MM.1S (cell line): ENCODE measurements at regions not wholly inside any gene's neighbourhood (a gene's known extent, or its start where the extent isn't known, plus 50 kb on each side); places are given as distances from the start of the nearest gene placed in this dataset.

Experiments
- EZH2 ChIP-seq: fragments of 300-600 bp; sonication (generic); optimal IDR thresholded peaks from 2 replicates; pipeline ENCODE3; 2017; ENCODE audit warnings: low read depth, mild to moderate bottlenecking, antibody characterized with exemption, low read length, mixed read lengths
- EZH2phosphoT487 ChIP-seq: fragments of 300-600 bp; sonication (generic); IDR thresholded peaks from 2 replicates; pipeline ENCODE4 v1.6.1; 2018; ENCODE audit warnings: antibody characterized with exemption, low read length
- TF ChIP-seq, protein P1 (sequence below): fragments of 300-600 bp; sonication (generic); IDR thresholded peaks from 2 replicates; pipeline ENCODE4 v1.5.1; 2016; ENCODE audit warnings: antibody characterized with exemption, low read length, mixed read lengths

DNA sequence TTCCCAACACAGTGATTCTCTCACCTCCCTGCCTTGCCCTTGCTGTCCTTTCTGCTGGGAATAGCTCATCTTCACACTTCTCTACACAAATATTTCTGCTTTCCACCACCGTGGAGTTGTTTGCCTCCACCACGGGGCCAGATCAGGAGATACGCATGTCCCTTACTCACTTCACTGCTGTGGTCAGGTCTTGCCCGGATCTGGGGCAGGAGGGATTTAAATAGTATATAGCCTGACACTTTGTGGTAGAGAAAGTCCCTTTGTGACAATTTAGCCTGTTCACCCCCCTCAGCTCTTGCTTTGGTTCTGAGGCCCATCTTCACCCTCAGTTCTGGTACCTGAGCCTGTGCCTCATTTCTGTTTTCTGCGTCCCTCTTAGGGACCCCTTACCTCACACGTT, 92.6 kb upstream of the PREP start:
- TF ChIP-seq EZH2, result no peak
- TF ChIP-seq, protein P1, sequence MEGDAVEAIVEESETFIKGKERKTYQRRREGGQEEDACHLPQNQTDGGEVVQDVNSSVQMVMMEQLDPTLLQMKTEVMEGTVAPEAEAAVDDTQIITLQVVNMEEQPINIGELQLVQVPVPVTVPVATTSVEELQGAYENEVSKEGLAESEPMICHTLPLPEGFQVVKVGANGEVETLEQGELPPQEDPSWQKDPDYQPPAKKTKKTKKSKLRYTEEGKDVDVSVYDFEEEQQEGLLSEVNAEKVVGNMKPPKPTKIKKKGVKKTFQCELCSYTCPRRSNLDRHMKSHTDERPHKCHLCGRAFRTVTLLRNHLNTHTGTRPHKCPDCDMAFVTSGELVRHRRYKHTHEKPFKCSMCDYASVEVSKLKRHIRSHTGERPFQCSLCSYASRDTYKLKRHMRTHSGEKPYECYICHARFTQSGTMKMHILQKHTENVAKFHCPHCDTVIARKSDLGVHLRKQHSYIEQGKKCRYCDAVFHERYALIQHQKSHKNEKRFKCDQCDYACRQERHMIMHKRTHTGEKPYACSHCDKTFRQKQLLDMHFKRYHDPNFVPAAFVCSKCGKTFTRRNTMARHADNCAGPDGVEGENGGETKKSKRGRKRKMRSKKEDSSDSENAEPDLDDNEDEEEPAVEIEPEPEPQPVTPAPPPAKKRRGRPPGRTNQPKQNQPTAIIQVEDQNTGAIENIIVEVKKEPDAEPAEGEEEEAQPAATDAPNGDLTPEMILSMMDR, result no peak
- TF ChIP-seq EZH2phosphoT487, result no peak
